Gastrocnemius medialis (tissue), 4 donors: ENCODE measurements at regions not wholly inside any gene's neighbourhood (a gene's known extent, or its start where the extent isn't known, plus 50 kb on each side); places are given as distances from the start of the nearest gene placed in this dataset.
"Not testable (repeated sequence)": the region's sequence is repeated elsewhere in the genome, so short reads cannot be mapped to it uniquely, and the experiment has no call there.

ENCODE experiments used
- CTCF ChIP-seq, 5 experiments: fragments of 450-650 bp in 3 of 5; fragments of 200-600 bp in 2 of 5; sonication (generic) in 2 of 5; IDR thresholded peaks in 4 of 5; conservative IDR thresholded peaks in 1 of 5; 1 replicate in 4 of 5; 2 replicates in 1 of 5; pipeline ENCODE4 v1.5.1; 2016 to 2019; ENCODE audit warnings: antibody characterized with exemption in 5 of 5, mild to moderate bottlenecking in 3 of 5, moderate library complexity in 3 of 5
- POLR2A ChIP-seq, 2 donors: fragments of 450-650 bp; IDR thresholded peaks; one replicate each; pipeline ENCODE4 v1.6.1; 2017; ENCODE audit warnings: antibody characterized with exemption in 2 of 2, mild to moderate bottlenecking in 2 of 2, moderate library complexity in 2 of 2

GRCh38 chr11:49354536-49354935 is 146.1 kb upstream of the FOLH1 start:
- not testable (repeated sequence) for TF ChIP-seq CTCF (IDR thresholded peaks at IDR 0.05 in 4 of 5, conservative IDR thresholded peaks at IDR 0.05 in 1 of 5); POLR2A (IDR thresholded peaks at IDR 0.05)
